Pancreas (tissue), 10 donors: ENCODE measurements at regions not wholly inside any gene's neighbourhood (a gene's known extent, or its start where the extent isn't known, plus 50 kb on each side); places are given as distances from the start of the nearest gene placed in this dataset.
A peak's percentile ranks its signal among the peaks of the same experiment; 100 is the strongest.

ENCODE experiments used
- ATAC-seq, 4 donors: fragments of 200-7000 bp; cut with Tn5 transposase; one replicate each; pipeline versions ENCODE4 v1.8.0 to v1.9.1; 2020; ENCODE audit warnings: mild to moderate bottlenecking in 4 of 4, moderate library complexity in 4 of 4
- DNase-seq, 6 donors: peaks; one replicate each; pipeline ENCODE4 v3.0.0-alpha.2; 2020
- FAIRE-seq: peaks from 2 replicates; lab custom pipeline; 2012; peaks lifted over from hg19 to GRCh38; lab: Jason Lieb, UNC
- H3K27ac ChIP-seq, 4 donors: fragments of 200-600 bp; sonication (generic); 1 replicate in 3 of 4; 2 replicates in 1 of 4; pipeline versions ENCODE4 v1.5.0 to v1.8.0; 2020
- H3K27me3 ChIP-seq, 4 donors: fragments of 200-600 bp; one replicate each; pipeline ENCODE4 v1.8.0; 2021
- H3K36me3 ChIP-seq, 3 donors: fragments of 200-600 bp; sonication (generic) in 1 of 3; one replicate each; pipeline versions ENCODE4 v1.5.0 to v1.8.0; 2020 to 2021
- H3K4me1 ChIP-seq, 3 donors: fragments of 200-600 bp; one replicate each; pipeline ENCODE4 v1.8.0; 2021
- H3K4me3 ChIP-seq, 4 donors: fragments of 200-600 bp; sonication (generic) in 2 of 4; one replicate each; pipeline versions ENCODE4 v1.5.0 to v1.8.0; 2020 to 2021
- H3K9me3 ChIP-seq, 4 donors: fragments of 200-600 bp; one replicate each; pipeline ENCODE4 v1.8.0; 2021
- CTCF ChIP-seq, 4 donors: fragments of 200-600 bp; sonication (generic) in 3 of 4; IDR thresholded peaks; one replicate each; pipeline versions ENCODE4 v1.5.0 to v1.8.0; 2021; ENCODE audit warnings: antibody characterized with exemption in 4 of 4
- WGBS, 2 donors: extraction: QIAGEN DNeasy Blood & Tissue Kit; methylation state at CpG; one replicate each; pipeline ENCODE4 v1.1.7; 2013; 5-methylcytosine and 5-hydroxymethylcytosine counted together
- intact Hi-C, 3 donors: fragments of 100-400 bp; cut with DNase I; formaldehyde crosslinking; loops; one replicate each; pipeline versions ENCODE4 v1.11.1 to v1.14.2; 2022
- donor health status: healthy with polysubstance abuse.
- donor health status: DM: no; HTN: no; CAD: no; lungs with moderate emphysema.
- donor health status: DM: no; HTN: no; CAD: no.
- donor health status: control.
- donor health status: control.
- donor health status: Bipolar disorder and iron deficiency.
- donor health status: DM: yes; HTN: yes; CAD: no.
- donor health status: DM: no; HTN: no; CAD: no.
- donor health status: DM: no; HTN: no; CAD: no.
- donor health status: DM: yes; HTN: yes; CAD: no.

GRCh38 chr13:107778094-107778493 is 437.2 kb downstream of the LIG4 start:
- Histone ChIP-seq H3K36me3 (no peaks in the 10 kb centered on the region), H3K4me1 (no peaks in the 10 kb centered on the region), H3K27ac (no peak overlapping the region), H3K4me3 (no peak overlapping the region), H3K27me3 (no peaks in the 10 kb centered on the region), H3K9me3 (no peaks in the 10 kb centered on the region)
- FAIRE-seq (no peak), DNase-seq (no peak), ATAC-seq (no peak)
- 58 to 81% methylated on average over 1 of the region's 1 CpG for WGBS, 2 donors
- TF ChIP-seq CTCF (IDR thresholded peaks at IDR 0.05): no peak
- intact Hi-C loops: no loop called here

GRCh38 chr13:107770541-107770940 is 444.8 kb downstream of the LIG4 start:
- ATAC-seq: no peak
- H3K27me3 ChIP-seq: no peaks in the 10 kb centered on the region
- intact Hi-C loops: no loop called here
- peaks cover 0 to 4% (median 0%) of the 10 kb centered on the region in 3 donors for H3K4me1 ChIP-seq
- no peak for TF ChIP-seq CTCF (IDR thresholded peaks at IDR 0.05)
- no peak for DNase-seq
- FAIRE-seq: no peak
- H3K27ac ChIP-seq: no peak overlapping the region
- no peaks in the 10 kb centered on the region for H3K9me3 ChIP-seq
- H3K4me3 ChIP-seq: no peak overlapping the region
- H3K36me3 ChIP-seq: no peaks in the 10 kb centered on the region

- H3K4me1 ChIP-seq: peaks cover 0 to 5% (median 0%) of the 10 kb centered on the region in 3 donors
- H3K27ac ChIP-seq: no peak overlapping the region
- DNase-seq (no peak), ATAC-seq (peak in 2 of 4 donors; percentile 31 to 36), FAIRE-seq (no peak)
- intact Hi-C loops: no loop called here
- TF ChIP-seq CTCF (IDR thresholded peaks at IDR 0.05): no peak
- H3K9me3 ChIP-seq: no peaks in the 10 kb centered on the region
- H3K4me3 ChIP-seq: no peak overlapping the region
- H3K27me3 ChIP-seq: no peaks in the 10 kb centered on the region
- H3K36me3 ChIP-seq: no peaks in the 10 kb centered on the region
- 28 to 35% methylated on average over 3 of the region's 3 CpGs for WGBS, 2 donors
Measured at GRCh38 chr13:107767119-107767518, 448.2 kb downstream of the LIG4 start.

GRCh38 chr13:107765724-107766401 is 449.5 kb downstream of the LIG4 start:
- no peak for TF ChIP-seq CTCF (IDR thresholded peaks at IDR 0.05)
- ATAC-seq (no peak), DNase-seq (no peak), FAIRE-seq (no peak)
- 32 to 49% methylated on average over 6 of the region's 6 CpGs for WGBS, 2 donors
- Histone ChIP-seq H3K27me3 (no peaks in the 10 kb centered on the region), H3K36me3 (no peaks in the 10 kb centered on the region), H3K27ac (no peak overlapping the region), H3K9me3 (no peaks in the 10 kb centered on the region), H3K4me3 (no peak overlapping the region), H3K4me1 (peaks cover 0 to 5% (median 0%) of the 10 kb centered on the region in 3 donors)
- intact Hi-C loops: no loop called here

GRCh38 chr13:107764046-107764445 is 451.3 kb downstream of the LIG4 start:
- ATAC-seq (no peak), DNase-seq (no peak), FAIRE-seq (peak; percentile 20)
- H3K4me3 ChIP-seq: no peak overlapping the region
- H3K9me3 ChIP-seq: no peaks in the 10 kb centered on the region
- no peak overlapping the region for H3K27ac ChIP-seq
- peaks cover 0 to 5% (median 0%) of the 10 kb centered on the region in 3 donors for H3K4me1 ChIP-seq
- H3K27me3 ChIP-seq: no peaks in the 10 kb centered on the region
- no peak for TF ChIP-seq CTCF (IDR thresholded peaks at IDR 0.05)
- intact Hi-C loops: no loop called here
- no peaks in the 10 kb centered on the region for H3K36me3 ChIP-seq
- 37 to 42% methylated on average over 1 of the region's 1 CpG for WGBS, 2 donors
